Mucosa of descending colon (tissue), 3 donors: ENCODE measurements at regions not wholly inside any gene's neighbourhood (a gene's known extent, or its start where the extent isn't known, plus 50 kb on each side); places are given as distances from the start of the nearest gene placed in this dataset.
"Not testable (repeated sequence)": the region's sequence is repeated elsewhere in the genome, so short reads cannot be mapped to it uniquely, and the experiment has no call there.

Source experiments
- ATAC-seq: fragments of 200-7000 bp; cut with Tn5 transposase; one replicate; pipeline ENCODE4 v1.9.1; 2020; ENCODE audit warnings: mild to moderate bottlenecking, moderate library complexity
- DNase-seq, 3 donors: peaks; one replicate each; pipeline ENCODE4 v3.0.0-alpha.2; 2020
- H3K36me3 ChIP-seq: fragments of 200-600 bp; one replicate; pipeline ENCODE4 v1.8.0; 2021; ENCODE audit warnings: low read depth, mild to moderate bottlenecking
- H3K4me1 ChIP-seq: fragments of 200-600 bp; one replicate; pipeline ENCODE4 v1.8.0; 2021; ENCODE audit warnings: low read depth, mild to moderate bottlenecking
- H3K4me3 ChIP-seq: fragments of 200-600 bp; one replicate; pipeline ENCODE4 v1.8.0; 2021; ENCODE audit warnings: mild to moderate bottlenecking
- H3K9me3 ChIP-seq: fragments of 200-600 bp; one replicate; pipeline ENCODE4 v1.8.0; 2021; ENCODE audit warnings: mild to moderate bottlenecking
- intact Hi-C, 2 donors: fragments of 100-400 bp; cut with DNase I in 1 of 2; cut with micrococcal nuclease in 1 of 2; formaldehyde crosslinking; loops; one replicate each; pipeline versions ENCODE4 v1.11.0 to v1.11.1; 2022; cut with DNase I, micrococcal nuclease
- TF ChIP-seq, protein P1 (sequence below): fragments of 200-600 bp; IDR thresholded peaks from one replicate; pipeline ENCODE4 v1.8.0; 2022; ENCODE audit warnings: antibody characterized with exemption, mild to moderate bottlenecking
- donor health status: DM: no; HTN: no; CAD: no; lungs with moderate emphysema.
- donor health status: DM: no; HTN: no; CAD: no.
- donor health status: DM: no; HTN: yes; CAD: no.

DNA sequence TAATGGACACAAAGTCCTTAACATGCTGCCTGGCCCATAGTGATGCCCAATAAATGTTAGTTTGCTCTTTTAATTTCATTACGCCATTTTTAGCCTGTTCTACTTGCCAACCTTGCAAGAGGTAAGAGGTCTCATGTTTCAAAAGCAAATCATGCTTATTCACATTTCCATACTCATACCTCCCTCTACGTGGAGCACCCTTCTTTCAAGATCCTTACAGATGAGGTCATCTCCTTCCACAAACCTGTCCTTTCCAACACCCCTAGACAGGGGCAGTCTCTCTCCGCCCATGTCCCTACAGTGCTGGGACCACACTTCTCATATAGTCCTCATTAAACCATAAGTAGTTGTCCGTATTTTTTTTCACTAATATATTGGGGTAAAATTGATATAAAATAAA lies 271.3 kb downstream of the FGFR2 start:
- intact Hi-C loops: no loop called here
- Histone ChIP-seq H3K4me3 (no peak overlapping the region), H3K4me1 (peaks cover 7% of the 10 kb centered on the region), H3K36me3 (no peaks in the 10 kb centered on the region), H3K9me3 (no peaks in the 10 kb centered on the region)
- no peak for DNase-seq
- no peak for ATAC-seq
- TF ChIP-seq, protein P1, sequence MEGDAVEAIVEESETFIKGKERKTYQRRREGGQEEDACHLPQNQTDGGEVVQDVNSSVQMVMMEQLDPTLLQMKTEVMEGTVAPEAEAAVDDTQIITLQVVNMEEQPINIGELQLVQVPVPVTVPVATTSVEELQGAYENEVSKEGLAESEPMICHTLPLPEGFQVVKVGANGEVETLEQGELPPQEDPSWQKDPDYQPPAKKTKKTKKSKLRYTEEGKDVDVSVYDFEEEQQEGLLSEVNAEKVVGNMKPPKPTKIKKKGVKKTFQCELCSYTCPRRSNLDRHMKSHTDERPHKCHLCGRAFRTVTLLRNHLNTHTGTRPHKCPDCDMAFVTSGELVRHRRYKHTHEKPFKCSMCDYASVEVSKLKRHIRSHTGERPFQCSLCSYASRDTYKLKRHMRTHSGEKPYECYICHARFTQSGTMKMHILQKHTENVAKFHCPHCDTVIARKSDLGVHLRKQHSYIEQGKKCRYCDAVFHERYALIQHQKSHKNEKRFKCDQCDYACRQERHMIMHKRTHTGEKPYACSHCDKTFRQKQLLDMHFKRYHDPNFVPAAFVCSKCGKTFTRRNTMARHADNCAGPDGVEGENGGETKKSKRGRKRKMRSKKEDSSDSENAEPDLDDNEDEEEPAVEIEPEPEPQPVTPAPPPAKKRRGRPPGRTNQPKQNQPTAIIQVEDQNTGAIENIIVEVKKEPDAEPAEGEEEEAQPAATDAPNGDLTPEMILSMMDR: no peak

DNA sequence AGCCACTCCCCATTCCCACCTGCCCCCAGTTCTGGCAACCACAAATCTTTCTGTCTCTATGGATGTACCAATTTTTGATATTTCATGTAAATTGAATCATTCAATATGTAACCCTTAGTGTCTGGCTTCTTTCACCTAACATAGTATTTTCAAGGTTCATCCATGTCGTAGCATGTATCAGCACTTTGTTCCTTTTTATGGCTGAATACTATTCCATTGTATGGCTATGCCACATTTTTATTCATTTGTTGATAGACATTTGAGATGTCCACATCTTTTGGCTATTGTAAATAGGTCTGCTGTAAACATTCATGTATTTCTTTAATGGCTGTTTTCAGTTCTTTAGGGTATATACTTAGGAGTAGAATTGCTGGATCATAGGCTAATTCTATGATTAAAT lies 270.5 kb downstream of the FGFR2 start:
- TF ChIP-seq, protein P1: no peak
- intact Hi-C loops: no loop called here
- peaks cover 7% of the 10 kb centered on the region for H3K4me1 ChIP-seq
- no peaks in the 10 kb centered on the region for H3K9me3 ChIP-seq
- H3K36me3 ChIP-seq: no peaks in the 10 kb centered on the region
- no peak for ATAC-seq
- DNase-seq: no peak
- H3K4me3 ChIP-seq: no peak overlapping the region

DNA sequence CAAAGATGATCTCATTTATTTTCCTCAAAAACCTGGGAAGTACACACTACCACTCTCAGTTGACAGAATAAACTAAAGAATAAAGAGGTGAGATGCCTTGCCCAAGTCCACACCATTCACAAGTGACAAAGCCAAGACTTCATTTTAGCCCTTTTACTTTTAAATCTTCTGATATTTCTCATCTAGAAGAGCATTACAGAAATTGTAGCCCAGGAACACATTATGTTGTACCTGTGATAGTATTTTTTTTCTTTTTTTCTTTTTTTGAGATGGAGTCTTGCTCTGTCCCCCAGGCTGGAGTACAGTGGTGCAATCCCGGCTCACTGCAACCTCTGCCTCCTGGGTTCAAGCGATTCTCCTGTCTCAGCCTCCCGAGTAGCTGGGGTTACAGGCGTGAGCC lies 268.6 kb downstream of the FGFR2 start:
- ATAC-seq, H3K9me3 ChIP-seq, H3K36me3 ChIP-seq, intact Hi-C loops, H3K4me3 ChIP-seq, H3K4me1 ChIP-seq, DNase-seq: not testable (repeated sequence)

DNA sequence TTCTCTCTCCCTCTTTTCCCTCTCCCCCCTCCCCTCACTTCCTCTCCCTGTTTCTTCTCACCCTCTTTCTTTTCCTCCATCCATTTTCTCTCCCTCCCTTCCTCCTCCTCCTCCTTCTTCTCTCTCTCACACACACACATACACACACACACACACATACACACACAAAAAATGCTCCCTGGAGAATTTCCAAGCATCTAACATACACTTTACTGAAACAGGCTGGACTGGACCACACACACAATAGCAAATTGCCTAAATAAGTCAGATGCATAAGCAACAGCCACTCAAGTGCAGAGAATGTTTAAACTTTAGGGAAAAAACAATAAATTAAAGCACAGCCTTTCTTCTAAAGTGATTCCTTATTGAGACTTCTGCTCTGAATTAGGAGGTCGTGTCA lies 267.7 kb downstream of the FGFR2 start:
- intact Hi-C loops: no loop called here
- Histone ChIP-seq H3K4me3 (no peak overlapping the region), H3K4me1 (peaks cover 5% of the 10 kb centered on the region), H3K9me3 (no peaks in the 10 kb centered on the region), H3K36me3 (no peaks in the 10 kb centered on the region)
- no peak for DNase-seq
- TF ChIP-seq, protein P1: no peak
- ATAC-seq: no peak

DNA sequence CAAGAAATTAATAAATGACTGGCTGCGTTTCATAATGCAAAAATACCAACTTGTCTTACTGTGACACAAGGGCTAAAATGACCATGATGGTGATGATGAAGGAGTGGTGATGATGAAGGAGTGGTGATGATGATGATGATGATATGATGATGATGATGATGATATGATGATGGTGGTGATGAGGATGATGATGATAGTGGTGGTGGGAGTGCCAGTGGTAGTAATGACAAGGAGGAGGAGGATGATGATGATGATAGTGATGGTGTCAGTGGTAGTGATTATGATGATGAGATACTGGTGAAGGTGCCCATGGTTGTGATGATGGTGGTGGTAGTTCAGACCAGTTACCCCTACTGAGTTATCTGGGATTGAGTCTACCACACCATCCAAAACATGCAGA lies 265.9 kb downstream of the FGFR2 start:
- H3K9me3 ChIP-seq: no peaks in the 10 kb centered on the region
- no peaks in the 10 kb centered on the region for H3K4me1 ChIP-seq
- TF ChIP-seq, protein P1: no peak
- no peak for ATAC-seq
- intact Hi-C loops: no loop called here
- no peaks in the 10 kb centered on the region for H3K36me3 ChIP-seq
- DNase-seq: no peak
- H3K4me3 ChIP-seq: no peak overlapping the region

DNA sequence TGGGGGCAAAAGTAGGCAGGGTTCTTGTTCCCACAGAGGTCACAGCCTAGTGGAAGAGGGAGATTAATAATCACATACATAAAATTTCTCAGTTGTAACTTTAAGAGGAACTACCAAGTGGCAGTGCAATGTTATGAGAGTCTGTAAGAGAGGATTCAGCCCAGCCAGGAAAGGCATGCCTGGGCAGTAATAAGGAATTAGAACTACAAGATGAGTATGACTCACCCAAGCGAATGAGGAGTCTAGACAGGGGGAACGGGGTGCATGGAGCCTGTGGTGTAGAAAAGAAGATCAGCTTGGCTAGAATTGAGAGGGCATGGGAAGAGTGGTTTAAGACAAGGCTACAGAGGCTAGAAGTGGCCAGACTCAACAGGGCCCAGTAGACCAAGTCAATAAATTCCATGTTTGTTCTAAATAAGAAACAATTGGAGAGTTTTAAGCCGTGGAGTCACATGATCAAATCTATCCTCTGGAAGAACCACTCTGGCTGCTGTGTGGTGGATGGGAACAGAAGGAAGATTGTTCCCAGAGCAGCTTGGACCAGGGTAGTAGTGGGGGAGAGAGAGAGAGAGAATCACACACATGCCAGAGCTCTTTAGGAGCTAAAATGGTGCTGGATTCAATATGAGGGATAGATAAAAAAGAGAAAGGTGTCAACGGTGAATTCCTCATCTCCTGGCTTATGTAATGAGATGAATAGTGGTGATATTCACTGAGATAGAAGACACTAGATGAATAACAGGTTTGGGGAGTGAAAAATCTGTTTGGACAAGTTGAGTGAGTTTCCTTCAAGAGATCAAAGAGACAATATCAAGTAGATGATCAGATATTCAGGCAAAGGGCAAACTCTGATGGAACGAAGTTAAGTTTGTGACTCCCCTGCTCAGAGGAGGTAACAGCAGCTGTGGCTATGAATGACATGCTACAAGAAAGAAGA lies 265.1 kb downstream of the FGFR2 start:
- H3K4me1 ChIP-seq: no peaks in the 10 kb centered on the region
- ATAC-seq (peak; percentile 75), DNase-seq (no peak)
- intact Hi-C loops: no loop called here
- TF ChIP-seq, protein P1: no peak
- no peaks in the 10 kb centered on the region for H3K36me3 ChIP-seq
- no peak overlapping the region for H3K4me3 ChIP-seq
- no peaks in the 10 kb centered on the region for H3K9me3 ChIP-seq
